ENCODE measurements at regions not wholly inside any gene's neighbourhood (a gene's known extent, or its start where the extent isn't known, plus 50 kb on each side); places are given as distances from the start of the nearest gene placed in this dataset.
"Not testable (repeated sequence)": the region's sequence is repeated elsewhere in the genome, so short reads cannot be mapped to it uniquely, and the experiment has no call there.

DNA sequence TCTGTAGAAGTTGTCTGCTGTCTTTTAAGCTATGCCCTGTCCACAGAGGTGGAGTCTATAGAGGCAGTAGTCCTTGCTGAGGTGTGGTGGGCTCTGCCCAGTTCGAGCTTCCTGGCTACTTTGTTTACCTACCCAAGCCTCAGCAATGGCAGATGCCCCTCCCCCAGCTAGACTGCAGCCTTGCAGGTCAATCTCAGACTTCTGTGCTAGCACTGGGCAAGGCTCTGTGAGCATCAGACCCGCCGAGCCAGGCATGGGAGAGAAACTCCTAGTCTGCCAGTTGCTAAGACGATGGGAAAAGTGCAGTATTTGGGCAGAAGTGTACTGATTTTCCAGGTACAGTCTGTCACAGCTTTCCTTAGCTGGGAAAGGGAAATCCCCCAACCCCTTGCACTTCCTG is 694.1 kb upstream of the CDH6 start:
- H3K4me3 ChIP-seq = no peak overlapping the region
- no peaks in the 10 kb centered on the region for H3K9me3 ChIP-seq
- H3K4me1 ChIP-seq (ENCODE audit: insufficient read depth) = no peaks in the 10 kb centered on the region
- H3K27ac ChIP-seq = no peak overlapping the region
- WGBS, 3 donors = 54 to 60% (median 59%) methylated on average over 4 of the region's 4 CpGs
- intact Hi-C loops (cut with DNase I) = no loop called here
- DNase-seq = no peak
- H3K36me3 ChIP-seq = no peaks in the 10 kb centered on the region
- H3K27me3 ChIP-seq = no peaks in the 10 kb centered on the region
- no peak for TF ChIP-seq EP300 (IDR thresholded peaks at IDR 0.05)
- no peak for TF ChIP-seq CTCF (IDR thresholded peaks at IDR 0.05)
- TF ChIP-seq POLR2A (IDR thresholded peaks at IDR 0.05) = no peak

GRCh38 chr5:30498972-30499371 is 694.5 kb upstream of the CDH6 start:
- Histone ChIP-seq H3K27me3 (no peaks in the 10 kb centered on the region), H3K4me3 (no peak overlapping the region), H3K36me3 (no peaks in the 10 kb centered on the region), H3K27ac (no peak overlapping the region), H3K9me3 (no peaks in the 10 kb centered on the region), H3K4me1 (ENCODE audit: insufficient read depth) (no peaks in the 10 kb centered on the region)
- TF ChIP-seq POLR2A (IDR thresholded peaks at IDR 0.05) (no peak), CTCF (IDR thresholded peaks at IDR 0.05) (no peak), EP300 (IDR thresholded peaks at IDR 0.05) (no peak)
- 0 to 71% (median 18%) methylated on average over 1 of the region's 1 CpG for whole genome bisulfite sequencing, 3 donors
- intact Hi-C loops (cut with DNase I) = no loop called here
- DNase-seq = no peak

GRCh38 chr5:30498509-30498908 is 695.0 kb upstream of the CDH6 start:
- H3K4me3 ChIP-seq; DNase-seq; H3K27me3 ChIP-seq; H3K9me3 ChIP-seq; H3K4me1 ChIP-seq (ENCODE audit: insufficient read depth); intact Hi-C loops (cut with DNase I); H3K36me3 ChIP-seq; H3K27ac ChIP-seq: not testable (repeated sequence)
- WGBS, 3 donors = 76 to 84% (median 83%) methylated on average over 3 of the region's 3 CpGs

- H3K4me3 ChIP-seq; H3K4me1 ChIP-seq (ENCODE audit: insufficient read depth); intact Hi-C loops (cut with DNase I); H3K9me3 ChIP-seq; H3K27ac ChIP-seq; DNase-seq; H3K36me3 ChIP-seq; H3K27me3 ChIP-seq: not testable (repeated sequence)
- WGBS, 3 donors = 73 to 91% (median 90%) methylated on average over 5 of the region's 7 CpGs
Measured at GRCh38 chr5:30494113-30494512, 699.4 kb upstream of the CDH6 start.

DNA sequence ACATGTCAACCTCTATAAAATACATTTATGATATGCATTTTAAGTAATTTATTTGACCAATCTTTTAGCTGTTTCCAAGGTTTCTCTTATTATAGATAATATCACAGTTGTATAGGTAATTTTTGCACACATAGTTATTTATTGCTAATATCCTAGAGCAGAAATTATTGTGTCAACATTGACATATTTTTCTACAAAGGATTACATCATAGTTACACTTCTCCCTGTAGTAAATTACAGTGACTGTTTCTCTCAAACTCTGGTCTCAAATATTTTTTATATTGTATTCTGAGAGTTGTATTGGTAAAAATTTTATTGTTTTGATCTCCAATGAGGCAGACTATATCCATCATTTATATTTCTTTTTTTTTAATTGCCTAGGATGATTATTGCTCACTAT is 714.4 kb upstream of the CDH6 start:
- DNase-seq = no peak
- Histone ChIP-seq H3K27ac (no peak overlapping the region), H3K4me3 (no peak overlapping the region), H3K9me3 (no peaks in the 10 kb centered on the region), H3K36me3 (no peaks in the 10 kb centered on the region), H3K27me3 (no peaks in the 10 kb centered on the region), H3K4me1 (ENCODE audit: insufficient read depth) (no peaks in the 10 kb centered on the region)
- intact Hi-C loops (cut with DNase I) = no loop called here
- TF ChIP-seq POLR2A (IDR thresholded peaks at IDR 0.05) (no peak), CTCF (IDR thresholded peaks at IDR 0.05) (no peak), EP300 (IDR thresholded peaks at IDR 0.05) (no peak)

- intact Hi-C loops (cut with DNase I) = no loop called here
- no peak for TF ChIP-seq POLR2A (IDR thresholded peaks at IDR 0.05)
- TF ChIP-seq CTCF (IDR thresholded peaks at IDR 0.05) = no peak
- TF ChIP-seq EP300 (IDR thresholded peaks at IDR 0.05) = no peak
- WGBS, 3 donors = 37 to 74% (median 52%) methylated on average over 4 of the region's 4 CpGs
- Histone ChIP-seq H3K36me3 (no peaks in the 10 kb centered on the region), H3K27ac (no peak overlapping the region), H3K9me3 (no peaks in the 10 kb centered on the region), H3K27me3 (no peaks in the 10 kb centered on the region), H3K4me1 (ENCODE audit: insufficient read depth) (no peaks in the 10 kb centered on the region), H3K4me3 (no peak overlapping the region)
- no peak for DNase-seq
Measured at GRCh38 chr5:30475429-30475828, 718.1 kb upstream of the CDH6 start.

All from ovary (tissue), 7 donors.